ENCODE measurements at regions not wholly inside any gene's neighbourhood (a gene's known extent, or its start where the extent isn't known, plus 50 kb on each side); places are given as distances from the start of the nearest gene placed in this dataset.

GRCh38 chr9:26375448-26375847 is 517.2 kb downstream of the CAAP1 start:
- TF ChIP-seq CTCF (IDR thresholded peaks at IDR 0.05) (no peak), POLR2A (IDR thresholded peaks at IDR 0.05) (no peak)
